AG04450 (cell line): ENCODE measurements at regions not wholly inside any gene's neighbourhood (a gene's known extent, or its start where the extent isn't known, plus 50 kb on each side); places are given as distances from the start of the nearest gene placed in this dataset.
A peak's percentile ranks its signal among the peaks of the same experiment; 100 is the strongest.

Source experiments
- CTCF ChIA-PET: fragments of 300-600, 350-600 bp; formaldehyde crosslinking; extraction: SDS; loops from one replicate; lab custom pipeline; 2022; ENCODE audit warnings: antibody characterized with exemption, inconsistent platforms; lab: Charles Lee
- POLR2A ChIA-PET: fragments of 350-600 bp; formaldehyde crosslinking; extraction: SDS; loops from one replicate; lab custom pipeline; 2021; ENCODE audit warnings: antibody characterized with exemption, inconsistent platforms; lab: Yijun Ruan, JAX
- DNase-seq: peaks from one replicate; pipeline ENCODE4 v3.0.0-alpha.2; 2011; ENCODE audit warnings: low read depth, low spot score
- H3K27ac ChIP-seq: one replicate; pipeline ENCODE4 v1.5.1; 2012; ENCODE audit warnings: low read depth, low read length, control low read depth
- H3K27me3 ChIP-seq: one replicate; pipeline ENCODE4 v1.6.0; 2012; ENCODE audit warnings: low read length; ENCODE audit not compliant: control insufficient read depth, insufficient read depth
- H3K4me3 ChIP-seq: 2 replicates; pipeline ENCODE4 v1.5.1; 2011; ENCODE audit warnings: mild to moderate bottlenecking, low read depth, low read length, control low read depth
- H3K9me3 ChIP-seq: 2 replicates; pipeline ENCODE4 v1.5.1; 2012; ENCODE audit warnings: low read length; ENCODE audit not compliant: control insufficient read depth, insufficient read depth
- CTCF ChIP-seq: IDR thresholded peaks from 2 replicates; pipeline ENCODE4 v1.5.1; 2011; ENCODE audit warnings: low read depth, low read length, control low read depth, inconsistent platforms

- no peak overlapping the region for H3K4me3 ChIP-seq
- H3K27me3 ChIP-seq: no peaks in the 10 kb centered on the region
- no peak for TF ChIP-seq CTCF
- no peaks in the 10 kb centered on the region for H3K9me3 ChIP-seq
- no peak for DNase-seq
- ChIA-PET POLR2A (interaction anchor here (0.6 kb wide), 1 partner anchor 1570 kb away, joined by 5 read pairs; no protein-coding TSS in a partner anchor), CTCF (interaction anchor here (0.9 kb wide), 1 partner anchor 12 kb away, joined by 3 read pairs; no protein-coding TSS in a partner anchor)
- H3K27ac ChIP-seq: no peak overlapping the region
Observed at GRCh38 chr2:149720615-149721014, 133.0 kb upstream of the MMADHC start.

- no peak overlapping the region for H3K27ac ChIP-seq
- ChIA-PET CTCF (no interaction called here), POLR2A (no interaction called here)
- no peak overlapping the region for H3K4me3 ChIP-seq
- no peak for TF ChIP-seq CTCF
- DNase-seq: no peak
- no peaks in the 10 kb centered on the region for H3K27me3 ChIP-seq
- no peaks in the 10 kb centered on the region for H3K9me3 ChIP-seq
Observed at GRCh38 chr2:149719695-149720094, 132.1 kb upstream of the MMADHC start.

GRCh38 chr2:149716687-149717086 lies 129.1 kb upstream of the MMADHC start:
- H3K27me3 ChIP-seq: no peaks in the 10 kb centered on the region
- H3K4me3 ChIP-seq: no peak overlapping the region
- CTCF ChIA-PET: interaction anchor here (0.8 to 1.8 kb wide), 6 partner anchors 12 to 695 kb away, joined by 3 to 7 read pairs (median 4); no protein-coding TSS in a partner anchor
- POLR2A ChIA-PET: no interaction called here
- TF ChIP-seq CTCF: no peak
- no peak overlapping the region for H3K27ac ChIP-seq
- no peaks in the 10 kb centered on the region for H3K9me3 ChIP-seq
- no peak for DNase-seq

GRCh38 chr2:149715894-149716293 lies 128.3 kb upstream of the MMADHC start:
- H3K27me3 ChIP-seq: no peaks in the 10 kb centered on the region
- no peak overlapping the region for H3K4me3 ChIP-seq
- POLR2A ChIA-PET: interaction anchor here (1.1 kb wide), 1 partner anchor 67 kb away, joined by 3 read pairs; no protein-coding TSS in a partner anchor
- CTCF ChIA-PET: interaction anchor here (0.8 to 1.8 kb wide), 6 partner anchors 11 to 696 kb away, joined by 3 to 7 read pairs (median 4); no protein-coding TSS in a partner anchor
- no peak for DNase-seq
- no peak for TF ChIP-seq CTCF
- no peaks in the 10 kb centered on the region for H3K9me3 ChIP-seq
- H3K27ac ChIP-seq: no peak overlapping the region

GRCh38 chr2:149715005-149715592 lies 127.5 kb upstream of the MMADHC start:
- ChIA-PET POLR2A (interaction anchor here (1.1 kb wide), 1 partner anchor 66 kb away, joined by 3 read pairs; no protein-coding TSS in a partner anchor), CTCF (interaction anchor here (0.6 to 1.8 kb wide), 3 partner anchors 8 to 14 kb away, joined by 3 to 7 read pairs (median 3); no protein-coding TSS in a partner anchor)
- TF ChIP-seq CTCF: peak; percentile 79
- no peak overlapping the region for H3K4me3 ChIP-seq
- no peak overlapping the region for H3K27ac ChIP-seq
- no peaks in the 10 kb centered on the region for H3K9me3 ChIP-seq
- no peak for DNase-seq
- H3K27me3 ChIP-seq: no peaks in the 10 kb centered on the region
